IPS-20b (cell line): ENCODE measurements at regions not wholly inside any gene's neighbourhood (a gene's known extent, or its start where the extent isn't known, plus 50 kb on each side); places are given as distances from the start of the nearest gene placed in this dataset.

Experiments used
- H3K27ac ChIP-seq: one replicate; pipeline ENCODE4 v1.5.1; 2013; ENCODE audit warnings: low read length
- H3K27me3 ChIP-seq: 2 replicates; pipeline ENCODE4 v1.6.1; 2013; ENCODE audit warnings: mild to moderate bottlenecking, low read length, inconsistent platforms; ENCODE audit not compliant: insufficient read depth
- H3K36me3 ChIP-seq: 2 replicates; pipeline ENCODE4 v1.6.1; 2013; ENCODE audit warnings: low read depth, mild to moderate bottlenecking, inconsistent platforms, low read length, moderate library complexity; ENCODE audit not compliant: insufficient read depth
- H3K4me1 ChIP-seq: 2 replicates; pipeline ENCODE4 v1.6.1; 2013; ENCODE audit warnings: mild to moderate bottlenecking, control low read depth, inconsistent platforms, low read length, moderate library complexity; ENCODE audit not compliant: insufficient read depth
- H3K4me3 ChIP-seq: 2 replicates; pipeline ENCODE4 v1.5.1; 2013; ENCODE audit warnings: mild to moderate bottlenecking, low read length, inconsistent platforms
- H3K9ac ChIP-seq: 2 replicates; pipeline ENCODE4 v1.6.1; 2013; ENCODE audit warnings: low read depth, mild to moderate bottlenecking, inconsistent platforms, low read length, moderate library complexity
- H3K9me3 ChIP-seq: 2 replicates; pipeline ENCODE4 v1.6.1; 2013; ENCODE audit warnings: mild to moderate bottlenecking, low read depth, low read length, inconsistent platforms; ENCODE audit not compliant: insufficient read depth

DNA sequence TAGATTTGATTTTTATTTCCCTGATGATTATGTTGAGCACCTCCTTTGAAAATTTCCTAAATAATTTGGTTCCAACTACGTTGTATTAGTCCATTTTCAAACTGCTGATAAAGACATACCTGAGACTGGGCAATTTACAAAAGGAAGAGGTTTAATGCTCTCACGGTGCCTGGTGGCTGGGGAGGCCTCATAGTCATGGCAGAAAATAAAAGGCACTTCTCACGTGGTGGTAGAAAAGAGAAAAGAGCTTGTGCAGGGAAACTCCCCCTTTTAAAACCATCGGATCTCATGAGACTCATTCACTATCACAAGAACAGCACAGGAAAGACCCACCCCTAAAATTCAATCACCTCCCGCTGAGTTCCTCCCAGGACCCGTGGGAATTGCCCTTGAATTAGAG is 372.3 kb downstream of the RPL10L start:
- Histone ChIP-seq H3K9me3 (no peaks in the 10 kb centered on the region), H3K4me1 (peaks cover 6% of the 10 kb centered on the region; the same call in 1 of the 2 replicates), H3K36me3 (no peaks in the 10 kb centered on the region), H3K27ac (no peak overlapping the region), H3K9ac (no peak overlapping the region), H3K4me3 (no peak overlapping the region), H3K27me3 (no peaks in the 10 kb centered on the region)

- Histone ChIP-seq H3K27ac (no peak overlapping the region), H3K36me3 (no peaks in the 10 kb centered on the region), H3K27me3 (no peaks in the 10 kb centered on the region), H3K9me3 (peaks cover 2% of the 10 kb centered on the region; the same call in 1 of the 2 replicates), H3K4me3 (no peak overlapping the region), H3K4me1 (no peaks in the 10 kb centered on the region), H3K9ac (no peak overlapping the region)
Measured at GRCh38 chr14:46259536-46259935, 392.0 kb downstream of the RPL10L start.

GRCh38 chr14:46256381-46256780 is 395.2 kb downstream of the RPL10L start:
- no peak overlapping the region for H3K4me3 ChIP-seq
- H3K9me3 ChIP-seq: peaks cover 4% of the 10 kb centered on the region; the same call in 1 of the 2 replicates
- H3K27ac ChIP-seq: no peak overlapping the region
- H3K36me3 ChIP-seq: no peaks in the 10 kb centered on the region
- H3K9ac ChIP-seq: no peak overlapping the region
- no peaks in the 10 kb centered on the region for H3K4me1 ChIP-seq
- H3K27me3 ChIP-seq: no peaks in the 10 kb centered on the region

DNA sequence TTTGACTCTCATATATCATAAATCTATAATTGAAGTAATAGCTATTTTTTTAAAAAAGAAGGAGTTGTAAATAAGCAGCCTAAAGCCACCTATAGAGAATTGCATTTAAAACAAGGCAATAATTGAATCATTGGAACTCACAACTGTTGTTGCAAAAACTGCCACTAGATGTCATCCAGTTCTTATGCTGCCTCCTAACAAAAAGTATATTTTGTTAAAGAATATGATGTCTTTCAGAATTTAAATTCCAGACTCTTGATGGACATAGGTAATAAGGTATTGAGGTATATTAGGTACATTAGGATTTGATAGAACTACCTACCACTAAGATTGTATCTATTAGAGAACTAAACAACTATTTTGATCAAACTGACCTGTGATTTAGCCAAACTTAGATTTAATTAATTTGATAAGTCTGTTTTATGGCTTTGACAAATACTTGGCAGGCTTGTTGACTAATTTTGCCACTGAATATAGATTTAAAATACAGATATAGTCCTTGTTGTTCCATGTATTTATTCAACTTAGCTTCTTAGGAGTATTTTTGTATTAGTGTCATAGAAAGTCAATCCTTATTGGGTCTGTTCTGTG is 401.4 kb downstream of the RPL10L start:
- Histone ChIP-seq H3K9ac (no peak overlapping the region), H3K9me3 (peaks cover 4% of the 10 kb centered on the region; the same call in 1 of the 2 replicates), H3K27ac (no peak overlapping the region), H3K36me3 (no peaks in the 10 kb centered on the region), H3K4me1 (no peaks in the 10 kb centered on the region), H3K27me3 (no peaks in the 10 kb centered on the region), H3K4me3 (no peak overlapping the region)

GRCh38 chr14:46248001-46248630 is 403.5 kb downstream of the RPL10L start:
- Histone ChIP-seq H3K9ac (no peak overlapping the region), H3K27me3 (no peaks in the 10 kb centered on the region), H3K27ac (no peak overlapping the region), H3K4me3 (no peak overlapping the region), H3K9me3 (no peaks in the 10 kb centered on the region), H3K4me1 (no peaks in the 10 kb centered on the region), H3K36me3 (no peaks in the 10 kb centered on the region)

DNA sequence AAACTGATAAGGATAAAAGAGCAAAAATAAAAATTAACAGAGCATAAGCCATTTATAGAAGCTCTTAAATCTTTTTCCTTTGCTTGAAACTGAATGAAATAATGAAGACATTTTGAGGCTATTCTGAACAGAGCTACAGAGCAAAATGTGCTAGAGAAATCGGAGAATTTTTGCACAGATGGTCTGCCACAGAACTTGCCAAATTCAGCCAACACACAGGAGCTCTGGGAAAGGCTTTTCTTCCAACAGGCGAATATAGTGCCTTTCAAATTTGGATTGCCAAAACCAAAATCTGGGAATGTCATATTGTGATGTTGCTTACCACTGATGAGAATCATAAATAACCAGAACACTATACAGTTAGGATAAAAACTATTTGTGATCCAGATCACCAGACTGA is 406.3 kb downstream of the RPL10L start:
- Histone ChIP-seq H3K4me3 (no peak overlapping the region), H3K4me1 (no peaks in the 10 kb centered on the region), H3K27ac (no peak overlapping the region), H3K36me3 (no peaks in the 10 kb centered on the region), H3K27me3 (no peaks in the 10 kb centered on the region), H3K9ac (no peak overlapping the region), H3K9me3 (no peaks in the 10 kb centered on the region)

DNA sequence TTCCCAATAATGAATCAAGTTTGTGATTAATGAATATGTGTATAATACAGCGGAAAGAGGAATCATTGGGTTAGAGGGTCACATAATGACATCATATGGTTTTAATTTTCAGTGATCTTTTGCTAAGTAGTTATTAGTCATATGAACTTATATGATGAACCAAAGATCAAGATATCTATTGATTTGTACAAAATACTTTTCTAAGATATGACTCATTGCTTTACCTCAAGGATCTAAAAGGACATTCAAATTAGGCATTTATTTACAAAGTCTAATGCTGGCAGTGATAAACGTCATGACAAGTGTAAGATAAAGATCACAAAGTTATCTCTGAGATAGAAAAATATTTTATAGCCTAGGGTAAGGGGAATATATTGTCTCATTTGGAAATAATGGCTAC is 417.8 kb downstream of the RPL10L start:
- H3K9me3 ChIP-seq: no peaks in the 10 kb centered on the region
- no peak overlapping the region for H3K4me3 ChIP-seq

GRCh38 chr14:46230540-46230939 is 421.0 kb downstream of the RPL10L start:
- no peaks in the 10 kb centered on the region for H3K9me3 ChIP-seq
- no peaks in the 10 kb centered on the region for H3K4me1 ChIP-seq
- H3K9ac ChIP-seq: no peak overlapping the region
- H3K27me3 ChIP-seq: no peaks in the 10 kb centered on the region
- H3K36me3 ChIP-seq: no peaks in the 10 kb centered on the region
- H3K4me3 ChIP-seq: no peak overlapping the region
- H3K27ac ChIP-seq: no peak overlapping the region

More for the DNA sequence above, 417.8 kb downstream of the RPL10L start:
- no peaks in the 10 kb centered on the region for H3K4me1 ChIP-seq
- no peaks in the 10 kb centered on the region for H3K36me3 ChIP-seq
- H3K27ac ChIP-seq: no peak overlapping the region
- H3K27me3 ChIP-seq: no peaks in the 10 kb centered on the region
- no peak overlapping the region for H3K9ac ChIP-seq

- Histone ChIP-seq H3K9me3 (no peaks in the 10 kb centered on the region), H3K9ac (no peak overlapping the region), H3K36me3 (no peaks in the 10 kb centered on the region), H3K27ac (no peak overlapping the region), H3K4me3 (no peak overlapping the region), H3K4me1 (no peaks in the 10 kb centered on the region), H3K27me3 (no peaks in the 10 kb centered on the region)
Measured at GRCh38 chr14:46215801-46216200, 435.8 kb downstream of the RPL10L start.

DNA sequence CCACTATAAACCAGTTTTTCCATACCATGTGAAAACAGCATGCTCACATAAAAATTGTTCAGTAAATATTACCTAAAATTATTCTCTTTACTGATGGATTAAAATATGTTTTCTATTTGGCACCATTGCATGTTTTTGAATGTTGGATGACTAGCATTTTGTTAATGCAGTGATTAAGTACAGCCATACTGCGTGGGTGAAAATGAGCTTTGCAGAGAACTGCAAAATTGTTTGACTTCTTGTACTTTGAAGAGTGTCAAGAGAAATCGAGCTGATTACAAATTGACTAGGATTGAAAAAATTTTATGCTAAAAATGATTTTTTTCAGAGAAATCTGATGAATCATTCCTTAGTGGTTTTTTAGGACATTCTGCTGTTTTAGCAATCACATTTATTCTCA is 452.9 kb downstream of the RPL10L start:
- Histone ChIP-seq H3K9ac (no peak overlapping the region), H3K36me3 (no peaks in the 10 kb centered on the region), H3K4me1 (no peaks in the 10 kb centered on the region), H3K9me3 (no peaks in the 10 kb centered on the region), H3K27me3 (no peaks in the 10 kb centered on the region), H3K4me3 (no peak overlapping the region), H3K27ac (no peak overlapping the region)

- H3K27ac ChIP-seq: no peak overlapping the region
- no peaks in the 10 kb centered on the region for H3K4me1 ChIP-seq
- H3K9me3 ChIP-seq: no peaks in the 10 kb centered on the region
- no peak overlapping the region for H3K4me3 ChIP-seq
- H3K36me3 ChIP-seq: no peaks in the 10 kb centered on the region
- H3K27me3 ChIP-seq: no peaks in the 10 kb centered on the region
- H3K9ac ChIP-seq: no peak overlapping the region
Measured at GRCh38 chr14:46197856-46198255, 453.7 kb downstream of the RPL10L start.
